ENCODE measurements at regions not wholly inside any gene's neighbourhood (a gene's known extent, or its start where the extent isn't known, plus 50 kb on each side); places are given as distances from the start of the nearest gene placed in this dataset.

- TF ChIP-seq, protein P1, sequence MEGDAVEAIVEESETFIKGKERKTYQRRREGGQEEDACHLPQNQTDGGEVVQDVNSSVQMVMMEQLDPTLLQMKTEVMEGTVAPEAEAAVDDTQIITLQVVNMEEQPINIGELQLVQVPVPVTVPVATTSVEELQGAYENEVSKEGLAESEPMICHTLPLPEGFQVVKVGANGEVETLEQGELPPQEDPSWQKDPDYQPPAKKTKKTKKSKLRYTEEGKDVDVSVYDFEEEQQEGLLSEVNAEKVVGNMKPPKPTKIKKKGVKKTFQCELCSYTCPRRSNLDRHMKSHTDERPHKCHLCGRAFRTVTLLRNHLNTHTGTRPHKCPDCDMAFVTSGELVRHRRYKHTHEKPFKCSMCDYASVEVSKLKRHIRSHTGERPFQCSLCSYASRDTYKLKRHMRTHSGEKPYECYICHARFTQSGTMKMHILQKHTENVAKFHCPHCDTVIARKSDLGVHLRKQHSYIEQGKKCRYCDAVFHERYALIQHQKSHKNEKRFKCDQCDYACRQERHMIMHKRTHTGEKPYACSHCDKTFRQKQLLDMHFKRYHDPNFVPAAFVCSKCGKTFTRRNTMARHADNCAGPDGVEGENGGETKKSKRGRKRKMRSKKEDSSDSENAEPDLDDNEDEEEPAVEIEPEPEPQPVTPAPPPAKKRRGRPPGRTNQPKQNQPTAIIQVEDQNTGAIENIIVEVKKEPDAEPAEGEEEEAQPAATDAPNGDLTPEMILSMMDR (conservative IDR thresholded peaks at IDR 0.05; ENCODE audit: low read depth, low read length) = no peak
- no peak for TF ChIP-seq USF2 (IDR thresholded peaks at IDR 0.05; ENCODE audit: low read depth, low read length)
- no peak for TF ChIP-seq CEBPB (IDR thresholded peaks at IDR 0.05; ENCODE audit: low read depth, low read length)
- TF ChIP-seq RFX5 (IDR thresholded peaks at IDR 0.05; ENCODE audit: low read depth, low read length) = no peak
These were observed 379.1 kb downstream of the SEC23A start for GRCh38 chr14:38723959-38724358.
